GM18505 (cell line): ENCODE measurements at regions not wholly inside any gene's neighbourhood (a gene's known extent, or its start where the extent isn't known, plus 50 kb on each side); places are given as distances from the start of the nearest gene placed in this dataset.

ENCODE experiments used
- ATAC-seq: cut with Tn5 transposase; IDR thresholded peaks from one replicate; pipeline ENCODE4 v1.9.1; 2021; ENCODE audit not compliant: unreplicated experiment
- POLR2A ChIP-seq: IDR thresholded peaks from 4 replicates; pipeline ENCODE4 v1.6.1; 2011; ENCODE audit warnings: borderline replicate concordance; ENCODE audit not compliant: insufficient read depth, insufficient read length; ENCODE audit errors: extremely low read depth

- no peak for TF ChIP-seq POLR2A
- ATAC-seq = no peak
Observed at GRCh38 chr12:87676731-87677130, 352.5 kb downstream of the C12orf50 start.

DNA sequence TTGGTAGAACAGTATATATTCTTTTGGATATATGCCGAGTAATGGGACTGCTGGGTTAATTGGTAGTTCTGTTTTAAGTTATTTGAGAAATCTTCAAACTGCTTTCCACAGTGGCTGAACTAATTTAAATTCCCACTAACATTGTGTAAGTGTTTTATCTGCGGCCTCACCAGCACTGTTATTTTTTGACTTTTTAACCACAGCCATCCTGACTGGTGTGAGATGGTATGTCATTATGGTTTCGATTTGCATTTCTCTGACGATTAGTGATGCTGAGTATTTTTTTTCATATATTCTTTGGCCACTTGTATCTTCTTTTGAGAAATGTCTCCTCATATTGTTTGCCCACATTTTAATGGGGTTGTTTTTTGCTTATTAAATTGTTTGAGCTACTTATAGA lies 357.4 kb downstream of the C12orf50 start:
- TF ChIP-seq POLR2A = no peak
- no peak for ATAC-seq

DNA sequence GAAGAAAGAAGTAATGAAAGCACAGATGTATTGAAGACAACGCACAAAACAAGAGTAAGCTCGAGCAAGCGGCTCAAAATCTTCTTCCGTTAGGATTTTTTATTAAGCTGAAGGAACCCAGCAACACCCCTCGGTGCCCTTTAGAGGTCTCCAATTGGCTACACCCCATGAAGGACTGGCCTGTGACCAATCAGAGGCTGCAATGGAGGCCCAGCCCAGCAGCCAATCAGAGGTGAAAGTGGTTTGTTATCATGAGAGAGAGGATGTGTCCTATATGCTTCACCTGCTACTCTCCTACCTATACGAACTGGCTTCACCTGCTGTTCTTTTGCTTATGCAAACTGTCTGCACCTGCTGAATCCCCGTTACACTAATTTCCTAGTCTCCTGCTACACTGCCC lies 358.8 kb downstream of the C12orf50 start:
- TF ChIP-seq POLR2A = no peak
- no peak for ATAC-seq

DNA sequence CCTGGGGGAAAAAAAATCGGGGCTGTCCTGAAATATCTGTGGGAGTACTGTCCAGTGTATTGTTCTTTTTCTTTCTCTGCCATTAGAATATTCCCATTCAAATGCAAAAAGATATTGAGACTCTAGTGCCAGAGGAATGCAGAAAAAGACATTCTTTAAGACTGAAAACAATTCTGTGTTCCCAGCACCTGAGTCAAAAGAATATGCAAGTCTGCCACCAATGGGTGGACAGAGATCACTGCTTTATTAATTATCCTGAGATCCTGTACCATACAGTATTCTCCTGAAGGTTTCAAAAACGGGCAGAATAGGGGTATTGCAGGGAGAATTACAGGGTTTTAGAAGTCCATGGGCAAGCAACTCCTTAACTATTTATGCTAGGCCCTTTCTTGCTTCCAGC lies 361.8 kb downstream of the C12orf50 start:
- ATAC-seq = no peak
- TF ChIP-seq POLR2A = no peak

GRCh38 chr12:87661786-87662377 lies 367.3 kb downstream of the C12orf50 start:
- no peak for TF ChIP-seq POLR2A
- peak; percentile 85 for ATAC-seq

GRCh38 chr12:87660987-87661774 lies 368.0 kb downstream of the C12orf50 start:
- no peak for ATAC-seq

GRCh38 chr12:87660291-87660690 lies 368.9 kb downstream of the C12orf50 start:
- TF ChIP-seq POLR2A = no peak
- ATAC-seq = no peak

More at GRCh38 chr12:87660987-87661774, 368.0 kb downstream of the C12orf50 start:
- TF ChIP-seq POLR2A = no peak

DNA sequence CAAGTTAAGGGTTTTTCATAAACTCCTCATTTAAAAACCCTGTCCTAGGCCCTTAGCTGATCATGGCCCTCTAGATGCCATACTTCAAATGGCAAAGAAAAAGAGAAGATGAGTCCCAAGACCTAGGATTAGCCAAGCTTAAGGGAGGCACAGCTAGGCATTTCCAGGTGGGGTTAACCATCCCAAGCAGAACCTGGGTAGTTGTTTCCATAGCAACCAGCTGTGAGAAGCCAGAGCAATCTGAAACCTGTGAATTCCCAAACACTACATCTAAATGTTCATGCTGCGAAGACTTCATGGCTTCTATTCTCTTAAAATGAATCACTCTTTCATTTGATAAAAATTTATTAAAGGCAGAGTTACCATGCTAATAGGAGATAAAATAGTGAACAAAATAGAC lies 372.9 kb downstream of the C12orf50 start:
- TF ChIP-seq POLR2A = no peak
- no peak for ATAC-seq

DNA sequence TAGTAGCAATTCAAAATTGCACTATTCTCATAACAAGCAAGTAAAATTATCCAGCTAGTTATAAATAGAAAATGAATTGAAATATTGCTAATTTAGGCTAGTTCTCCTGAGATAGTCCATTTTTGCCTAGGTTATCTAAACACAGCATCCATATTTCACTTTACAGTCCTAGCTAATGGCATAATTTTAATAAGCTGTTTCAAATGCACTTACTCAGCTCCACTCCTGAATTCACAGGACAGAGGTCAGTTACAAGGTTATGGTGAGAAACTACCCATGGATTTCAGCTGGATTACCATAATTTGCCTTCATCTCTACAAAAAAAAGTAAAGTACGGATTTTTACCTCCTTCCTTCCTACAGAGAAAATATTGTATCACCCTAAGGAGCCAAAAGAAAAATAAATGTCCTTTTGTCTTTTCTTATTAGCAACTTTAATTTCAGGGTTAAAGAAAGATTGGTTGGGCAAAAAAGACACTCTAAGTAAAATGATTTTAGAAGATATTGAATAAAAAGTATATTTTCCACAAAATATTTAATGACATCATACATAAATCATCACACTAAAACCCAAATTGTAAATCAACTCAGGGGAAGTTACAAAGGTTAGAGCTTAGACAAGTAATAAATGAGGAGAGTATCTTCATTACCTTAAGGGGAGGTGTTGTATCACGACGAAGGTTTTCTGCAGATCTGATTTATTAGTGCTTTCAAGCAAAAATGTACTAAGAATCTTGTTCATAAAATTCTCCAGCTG lies 377.4 kb downstream of the C12orf50 start:
- no peak for ATAC-seq
- no peak for TF ChIP-seq POLR2A

- TF ChIP-seq POLR2A = no peak
- ATAC-seq = no peak
Observed at GRCh38 chr12:87642245-87642644, 387.0 kb downstream of the C12orf50 start.

DNA sequence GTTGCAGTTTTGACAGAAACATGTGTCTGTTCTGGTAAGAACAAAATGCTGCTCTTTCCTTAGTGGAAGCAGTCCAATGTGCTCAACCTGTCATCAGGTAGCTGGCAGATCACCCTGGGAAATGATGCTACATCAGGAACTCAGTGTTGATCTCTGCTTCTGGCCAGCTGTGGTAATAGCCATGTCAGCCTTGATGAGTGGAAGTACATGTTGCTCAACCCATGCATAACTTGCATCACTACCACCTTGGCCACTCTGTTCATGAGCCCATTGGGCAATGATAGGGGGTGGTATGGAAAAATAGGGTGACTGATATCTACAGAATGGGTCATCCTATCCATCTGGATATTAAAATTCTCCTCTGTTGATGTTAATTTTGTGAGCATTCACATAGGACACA lies 411.0 kb downstream of the C12orf50 start:
- no peak for TF ChIP-seq POLR2A
- no peak for ATAC-seq

DNA sequence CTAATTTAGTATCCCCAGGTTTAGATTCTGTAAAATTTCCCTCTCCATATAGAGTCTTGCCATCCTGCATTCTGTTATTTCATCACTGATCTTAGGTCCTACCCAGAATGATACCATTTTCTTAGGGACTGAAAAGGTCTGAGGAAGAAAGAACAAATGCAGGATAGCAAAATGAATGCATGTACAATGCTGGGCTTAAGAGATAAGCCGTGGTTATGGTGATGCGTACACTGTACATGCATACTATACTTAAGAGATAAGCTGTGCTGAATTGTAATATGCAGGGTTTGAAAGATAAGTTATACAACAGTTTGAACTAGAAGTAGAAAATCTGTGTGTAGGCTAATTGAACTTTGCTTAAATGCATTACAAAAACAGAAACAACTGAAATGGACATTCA lies 416.2 kb downstream of the C12orf50 start:
- TF ChIP-seq POLR2A = no peak
- no peak for ATAC-seq

GRCh38 chr12:87608321-87608720 lies 420.9 kb downstream of the C12orf50 start:
- ATAC-seq = no peak
- no peak for TF ChIP-seq POLR2A

DNA sequence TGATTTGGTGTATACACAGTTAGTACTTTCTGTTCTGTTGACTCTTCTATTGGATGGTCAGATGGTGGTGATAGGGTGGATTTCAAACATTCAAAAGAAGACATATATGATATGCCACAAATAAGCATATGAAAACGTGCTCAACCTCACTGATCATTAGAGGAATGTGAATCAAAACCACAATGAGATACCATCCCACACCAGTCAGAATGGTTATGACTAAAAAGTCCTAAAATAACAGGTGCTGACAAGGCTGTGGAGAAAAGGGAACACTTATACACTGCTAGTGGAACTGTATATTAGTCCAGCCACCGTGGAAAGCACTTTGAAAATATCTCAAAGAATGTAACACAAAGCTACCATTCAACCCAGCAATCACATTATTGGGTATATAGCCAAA lies 425.5 kb downstream of the C12orf50 start:
- TF ChIP-seq POLR2A = no peak

More for the DNA sequence above, 425.5 kb downstream of the C12orf50 start:
- no peak for ATAC-seq
